GM23338 (cell line): ENCODE measurements at regions not wholly inside any gene's neighbourhood (a gene's known extent, or its start where the extent isn't known, plus 50 kb on each side); places are given as distances from the start of the nearest gene placed in this dataset.

ENCODE experiments used
- ATAC-seq: fragments of 200-7000 bp; cut with Tn5 transposase; 3 replicates; pipeline ENCODE4 v1.9.1; 2020
- DNase-seq: peaks from one replicate; pipeline ENCODE4 v3.0.0-alpha.2; 2015; ENCODE audit warnings: low spot score
- H2AFZ ChIP-seq: fragments of 200-600 bp; sonication (generic); 2 replicates; pipeline ENCODE4 v1.8.0; 2016; ENCODE audit warnings: antibody characterized with exemption, mild to moderate bottlenecking, moderate library complexity
- H3F3A ChIP-seq: fragments of 200-600 bp; sonication (generic); replicated peaks from 2 replicates; pipeline ENCODE4 v1.8.0; 2017; ENCODE audit warnings: antibody characterized with exemption, mixed run types, low read depth
- H3K27ac ChIP-seq: fragments of 200-600 bp; sonication (generic); 2 replicates; pipeline ENCODE4 v1.6.1; 2016; ENCODE audit warnings: low read depth
- H3K27me3 ChIP-seq: fragments of 200-600 bp; sonication (generic); 2 replicates; pipeline ENCODE4 v1.8.0; 2016; ENCODE audit warnings: mild to moderate bottlenecking, mixed run types, moderate library complexity; ENCODE audit not compliant: insufficient read depth
- H3K36me3 ChIP-seq: fragments of 200-600 bp; sonication (generic); 2 replicates; pipeline ENCODE4 v1.8.0; 2016; ENCODE audit warnings: mild to moderate bottlenecking; ENCODE audit not compliant: insufficient read depth
- H3K4me1 ChIP-seq: fragments of 200-600 bp; sonication (generic); 2 replicates; pipeline ENCODE4 v1.8.0; 2016; ENCODE audit warnings: mild to moderate bottlenecking, moderate library complexity; ENCODE audit not compliant: insufficient read depth
- H3K4me2 ChIP-seq: fragments of 200-600 bp; sonication (generic); 2 replicates; pipeline ENCODE4 v1.7.1; 2017; ENCODE audit warnings: mixed run types
- H3K4me3 ChIP-seq: fragments of 200-600 bp; sonication (generic); 2 replicates; pipeline ENCODE4 v1.6.1; 2016; ENCODE audit warnings: mixed run types
- H3K79me2 ChIP-seq: fragments of 200-600 bp; sonication (generic); replicated peaks from 2 replicates; pipeline ENCODE4 v1.8.0; 2017; ENCODE audit warnings: mild to moderate bottlenecking; ENCODE audit not compliant: insufficient read depth
- H3K9me2 ChIP-seq: fragments of 200-600 bp; sonication (generic); 2 replicates; pipeline ENCODE4 v1.8.0; 2017; ENCODE audit not compliant: insufficient read depth
- H4K20me1 ChIP-seq: fragments of 200-600 bp; sonication (generic); replicated peaks from 2 replicates; pipeline ENCODE4 v1.8.0; 2017; ENCODE audit warnings: mild to moderate bottlenecking; ENCODE audit not compliant: insufficient read depth
- H3K27ac Mint-ChIP-seq: 2 replicates; pipeline ENCODE4 v1.8.0; 2020; ENCODE audit warnings: inconsistent platforms, mild to moderate bottlenecking, moderate library complexity, mixed read lengths
- H3K27me3 Mint-ChIP-seq: 3 replicates; pipeline ENCODE4 v1.8.0; 2022; ENCODE audit warnings: low read depth, mild to moderate bottlenecking, moderate library complexity, mixed read lengths, inconsistent platforms; ENCODE audit not compliant: insufficient read depth, poor library complexity
- H3K36me3 Mint-ChIP-seq: 3 replicates; pipeline ENCODE4 v1.8.0; 2021; ENCODE audit warnings: low read depth, mild to moderate bottlenecking, inconsistent platforms, moderate library complexity, mixed read lengths
- H3K4me1 Mint-ChIP-seq: 3 replicates; pipeline ENCODE4 v1.8.0; 2020; ENCODE audit warnings: mild to moderate bottlenecking, inconsistent platforms, mixed read lengths
- H3K4me3 Mint-ChIP-seq: 3 replicates; pipeline ENCODE4 v1.8.0; 2021; ENCODE audit warnings: moderate library complexity, mild to moderate bottlenecking, inconsistent platforms, mixed read lengths
- H3K9me3 Mint-ChIP-seq: 3 replicates; pipeline ENCODE4 v1.8.0; 2020; ENCODE audit warnings: moderate library complexity, mild to moderate bottlenecking, inconsistent platforms, mixed read lengths
- CREB1 ChIP-seq: fragments of 250-450 bp; sonication (Bioruptor Pico); IDR thresholded peaks from 2 replicates; pipeline ENCODE4 v1.5.0; 2020; ENCODE audit warnings: low read depth, mild to moderate bottlenecking, moderate library complexity
- EZH2 ChIP-seq: fragments of 200-600 bp; sonication (generic); IDR thresholded peaks from one replicate; pipeline ENCODE4 v1.8.0; 2017; ENCODE audit warnings: antibody characterized with exemption, mild to moderate bottlenecking, low read depth; ENCODE audit not compliant: unreplicated experiment
- EZH2phosphoT487 ChIP-seq: fragments of 200-600 bp; sonication (generic); IDR thresholded peaks from one replicate; pipeline ENCODE4 v1.8.1; 2018; ENCODE audit warnings: antibody characterized with exemption; ENCODE audit not compliant: unreplicated experiment
- JUNB ChIP-seq: IDR thresholded peaks from one replicate; pipeline ENCODE4 v1.6.1; 2016; ENCODE audit warnings: antibody characterized with exemption; ENCODE audit not compliant: unreplicated experiment
- NANOG ChIP-seq: IDR thresholded peaks from 2 replicates; pipeline ENCODE4 v1.6.1; 2016; ENCODE audit warnings: antibody characterized with exemption, borderline replicate concordance
- POLR2AphosphoS5 ChIP-seq: IDR thresholded peaks from 2 replicates; pipeline ENCODE4 v1.6.1; 2016; ENCODE audit warnings: antibody characterized with exemption, low read depth
- STAT1 ChIP-seq: IDR thresholded peaks from one replicate; pipeline ENCODE4 v1.6.1; 2016; ENCODE audit warnings: antibody characterized with exemption; ENCODE audit not compliant: unreplicated experiment
- ZNF114 ChIP-seq: fragments of 250-450 bp; sonication (Bioruptor Pico); IDR thresholded peaks from 2 replicates; pipeline ENCODE4 v1.5.0; 2020; ENCODE audit warnings: mild to moderate bottlenecking, moderate library complexity
- ZNF331 ChIP-seq: fragments of 250-450 bp; sonication (Bioruptor Pico); IDR thresholded peaks from 2 replicates; pipeline ENCODE4 v1.5.0; 2020; ENCODE audit warnings: low read depth, mild to moderate bottlenecking, moderate library complexity
- TF ChIP-seq, protein P1 (sequence below): fragments of 250-450 bp; sonication (Bioruptor Pico); IDR thresholded peaks from 2 replicates; pipeline ENCODE4 v1.5.0; 2020; ENCODE audit warnings: mild to moderate bottlenecking, moderate library complexity
- TF ChIP-seq, protein P2 (sequence below), 2 experiments: fragments of 200-600 bp in 1 of 2; sonication (generic) in 1 of 2; conservative IDR thresholded peaks; 2 replicates each; pipeline versions ENCODE4 v1.5.1 to v1.6.1; 2016 to 2017; ENCODE audit warnings: antibody characterized with exemption in 2 of 2, low read depth in 2 of 2, mild to moderate bottlenecking in 2 of 2, moderate library complexity in 1 of 2

DNA sequence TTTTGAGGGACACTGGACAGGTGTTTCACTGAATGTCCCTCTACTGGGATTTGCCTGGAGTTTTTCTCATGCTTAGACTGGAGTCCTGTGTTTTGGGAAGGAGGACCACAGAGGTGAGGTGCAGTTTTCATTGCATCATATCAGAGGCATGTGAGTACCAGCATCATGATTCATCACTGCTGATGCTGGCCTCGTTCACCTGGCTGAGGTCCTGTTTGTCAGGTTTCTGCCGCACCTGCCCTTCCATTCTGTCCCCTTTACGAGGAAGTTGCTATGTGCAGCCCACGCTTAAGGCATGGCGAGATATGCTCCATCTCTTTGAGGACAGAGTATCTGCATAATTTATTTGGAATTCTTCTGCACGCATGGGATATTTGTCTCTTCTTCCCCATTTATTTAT, 162.1 kb downstream of the TENT4A start (continued):
- TF ChIP-seq, protein P1, sequence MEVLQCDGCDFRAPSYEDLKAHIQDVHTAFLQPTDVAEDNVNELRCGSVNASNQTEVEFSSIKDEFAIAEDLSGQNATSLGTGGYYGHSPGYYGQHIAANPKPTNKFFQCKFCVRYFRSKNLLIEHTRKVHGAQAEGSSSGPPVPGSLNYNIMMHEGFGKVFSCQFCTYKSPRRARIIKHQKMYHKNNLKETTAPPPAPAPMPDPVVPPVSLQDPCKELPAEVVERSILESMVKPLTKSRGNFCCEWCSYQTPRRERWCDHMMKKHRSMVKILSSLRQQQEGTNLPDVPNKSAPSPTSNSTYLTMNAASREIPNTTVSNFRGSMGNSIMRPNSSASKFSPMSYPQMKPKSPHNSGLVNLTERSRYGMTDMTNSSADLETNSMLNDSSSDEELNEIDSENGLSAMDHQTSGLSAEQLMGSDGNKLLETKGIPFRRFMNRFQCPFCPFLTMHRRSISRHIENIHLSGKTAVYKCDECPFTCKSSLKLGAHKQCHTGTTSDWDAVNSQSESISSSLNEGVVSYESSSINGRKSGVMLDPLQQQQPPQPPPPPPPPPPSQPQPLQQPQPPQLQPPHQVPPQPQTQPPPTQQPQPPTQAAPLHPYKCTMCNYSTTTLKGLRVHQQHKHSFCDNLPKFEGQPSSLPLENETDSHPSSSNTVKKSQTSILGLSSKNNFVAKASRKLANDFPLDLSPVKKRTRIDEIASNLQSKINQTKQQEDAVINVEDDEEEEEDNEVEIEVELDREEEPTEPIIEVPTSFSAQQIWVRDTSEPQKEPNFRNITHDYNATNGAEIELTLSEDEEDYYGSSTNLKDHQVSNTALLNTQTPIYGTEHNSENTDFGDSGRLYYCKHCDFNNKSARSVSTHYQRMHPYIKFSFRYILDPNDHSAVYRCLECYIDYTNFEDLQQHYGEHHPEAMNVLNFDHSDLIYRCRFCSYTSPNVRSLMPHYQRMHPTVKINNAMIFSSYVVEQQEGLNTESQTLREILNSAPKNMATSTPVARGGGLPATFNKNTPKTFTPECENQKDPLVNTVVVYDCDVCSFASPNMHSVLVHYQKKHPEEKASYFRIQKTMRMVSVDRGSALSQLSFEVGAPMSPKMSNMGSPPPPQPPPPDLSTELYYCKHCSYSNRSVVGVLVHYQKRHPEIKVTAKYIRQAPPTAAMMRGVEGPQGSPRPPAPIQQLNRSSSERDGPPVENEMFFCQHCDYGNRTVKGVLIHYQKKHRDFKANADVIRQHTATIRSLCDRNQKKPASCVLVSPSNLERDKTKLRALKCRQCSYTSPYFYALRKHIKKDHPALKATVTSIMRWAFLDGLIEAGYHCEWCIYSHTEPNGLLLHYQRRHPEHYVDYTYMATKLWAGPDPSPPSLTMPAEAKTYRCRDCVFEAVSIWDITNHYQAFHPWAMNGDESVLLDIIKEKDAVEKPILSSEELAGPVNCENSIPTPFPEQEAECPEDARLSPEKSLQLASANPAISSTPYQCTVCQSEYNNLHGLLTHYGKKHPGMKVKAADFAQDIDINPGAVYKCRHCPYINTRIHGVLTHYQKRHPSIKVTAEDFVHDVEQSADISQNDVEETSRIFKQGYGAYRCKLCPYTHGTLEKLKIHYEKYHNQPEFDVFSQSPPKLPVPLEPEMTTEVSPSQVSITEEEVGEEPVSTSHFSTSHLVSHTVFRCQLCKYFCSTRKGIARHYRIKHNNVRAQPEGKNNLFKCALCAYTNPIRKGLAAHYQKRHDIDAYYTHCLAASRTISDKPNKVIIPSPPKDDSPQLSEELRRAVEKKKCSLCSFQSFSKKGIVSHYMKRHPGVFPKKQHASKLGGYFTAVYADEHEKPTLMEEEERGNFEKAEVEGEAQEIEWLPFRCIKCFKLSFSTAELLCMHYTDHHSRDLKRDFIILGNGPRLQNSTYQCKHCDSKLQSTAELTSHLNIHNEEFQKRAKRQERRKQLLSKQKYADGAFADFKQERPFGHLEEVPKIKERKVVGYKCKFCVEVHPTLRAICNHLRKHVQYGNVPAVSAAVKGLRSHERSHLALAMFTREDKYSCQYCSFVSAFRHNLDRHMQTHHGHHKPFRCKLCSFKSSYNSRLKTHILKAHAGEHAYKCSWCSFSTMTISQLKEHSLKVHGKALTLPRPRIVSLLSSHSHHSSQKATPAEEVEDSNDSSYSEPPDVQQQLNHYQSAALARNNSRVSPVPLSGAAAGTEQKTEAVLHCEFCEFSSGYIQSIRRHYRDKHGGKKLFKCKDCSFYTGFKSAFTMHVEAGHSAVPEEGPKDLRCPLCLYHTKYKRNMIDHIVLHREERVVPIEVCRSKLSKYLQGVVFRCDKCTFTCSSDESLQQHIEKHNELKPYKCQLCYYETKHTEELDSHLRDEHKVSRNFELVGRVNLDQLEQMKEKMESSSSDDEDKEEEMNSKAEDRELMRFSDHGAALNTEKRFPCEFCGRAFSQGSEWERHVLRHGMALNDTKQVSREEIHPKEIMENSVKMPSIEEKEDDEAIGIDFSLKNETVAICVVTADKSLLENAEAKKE (CRISPR knock-in tag) = no peak
- TF ChIP-seq EZH2phosphoT487 (no peak), STAT1 (no peak), POLR2AphosphoS5 (no peak)

DNA sequence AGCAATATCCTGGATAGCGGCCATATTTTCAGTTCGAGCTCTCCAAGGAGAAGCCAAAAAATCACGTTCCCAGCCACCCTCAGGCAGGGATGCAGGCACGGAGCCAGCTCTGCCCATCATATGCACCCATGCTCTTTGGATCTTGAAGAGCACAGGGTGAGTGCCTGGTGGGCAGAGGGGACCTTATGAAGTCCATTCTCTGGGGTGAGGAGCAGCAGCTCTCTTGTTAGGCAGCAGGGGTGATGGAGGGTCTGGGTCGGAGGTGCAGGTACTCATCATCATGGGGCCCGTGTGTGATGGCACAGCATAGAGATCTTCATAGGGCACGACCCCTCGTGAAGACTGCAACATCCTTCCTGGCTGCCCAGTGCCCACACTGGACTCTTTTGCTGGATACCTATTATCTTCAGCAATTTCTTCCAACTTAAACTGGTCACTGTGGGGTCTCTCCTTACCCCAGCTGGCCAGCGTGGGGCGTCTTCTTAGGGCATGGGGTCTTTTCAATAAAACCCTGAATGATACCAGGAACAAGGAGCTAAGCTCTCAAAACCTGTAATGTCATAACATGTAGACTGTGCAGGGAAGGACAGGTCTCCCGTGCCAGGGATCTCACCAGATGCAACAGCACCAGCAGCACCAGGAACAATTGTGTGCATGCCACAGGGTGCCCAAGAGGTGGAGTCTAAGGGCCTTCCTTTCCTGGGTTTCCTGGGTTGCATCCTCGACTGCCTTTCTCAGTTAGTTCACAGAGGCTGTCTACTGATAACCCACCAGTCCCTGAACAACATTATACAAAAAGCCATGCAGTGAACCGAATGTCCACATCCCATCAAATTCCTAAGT, 165.0 kb downstream of the TENT4A start:
- no peak for ATAC-seq
- TF ChIP-seq CREB1 (CRISPR knock-in tag) = no peak
- TF ChIP-seq, protein P2, sequence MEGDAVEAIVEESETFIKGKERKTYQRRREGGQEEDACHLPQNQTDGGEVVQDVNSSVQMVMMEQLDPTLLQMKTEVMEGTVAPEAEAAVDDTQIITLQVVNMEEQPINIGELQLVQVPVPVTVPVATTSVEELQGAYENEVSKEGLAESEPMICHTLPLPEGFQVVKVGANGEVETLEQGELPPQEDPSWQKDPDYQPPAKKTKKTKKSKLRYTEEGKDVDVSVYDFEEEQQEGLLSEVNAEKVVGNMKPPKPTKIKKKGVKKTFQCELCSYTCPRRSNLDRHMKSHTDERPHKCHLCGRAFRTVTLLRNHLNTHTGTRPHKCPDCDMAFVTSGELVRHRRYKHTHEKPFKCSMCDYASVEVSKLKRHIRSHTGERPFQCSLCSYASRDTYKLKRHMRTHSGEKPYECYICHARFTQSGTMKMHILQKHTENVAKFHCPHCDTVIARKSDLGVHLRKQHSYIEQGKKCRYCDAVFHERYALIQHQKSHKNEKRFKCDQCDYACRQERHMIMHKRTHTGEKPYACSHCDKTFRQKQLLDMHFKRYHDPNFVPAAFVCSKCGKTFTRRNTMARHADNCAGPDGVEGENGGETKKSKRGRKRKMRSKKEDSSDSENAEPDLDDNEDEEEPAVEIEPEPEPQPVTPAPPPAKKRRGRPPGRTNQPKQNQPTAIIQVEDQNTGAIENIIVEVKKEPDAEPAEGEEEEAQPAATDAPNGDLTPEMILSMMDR (conservative IDR thresholded peaks at IDR 0.05; ENCODE audit: low read depth in 2 of 2) = no peak
- TF ChIP-seq JUNB = no peak
- TF ChIP-seq ZNF331 (CRISPR knock-in tag) = no peak
- no peak for TF ChIP-seq ZNF114 (CRISPR knock-in tag)
- TF ChIP-seq STAT1 = no peak
- TF ChIP-seq NANOG = no peak
- TF ChIP-seq EZH2 = no peak

More for the DNA sequence above, 165.0 kb downstream of the TENT4A start:
- no peaks in the 10 kb centered on the region for H3K36me3 ChIP-seq
- Mint-ChIP-seq H3K4me3 (no peak overlapping the region), H3K27me3 (peaks cover 3% of the 10 kb centered on the region), H3K36me3 (no peaks in the 10 kb centered on the region; the same call in 2 of the 3 replicates), H3K4me1 (no peaks in the 10 kb centered on the region), H3K9me3 (no peaks in the 10 kb centered on the region; the same call in 1 of the 3 replicates), H3K27ac (no peak overlapping the region)
- no peaks in the 10 kb centered on the region for H4K20me1 ChIP-seq
- no peaks in the 10 kb centered on the region for H3F3A ChIP-seq
- no peaks in the 10 kb centered on the region for H3K27me3 ChIP-seq
- H3K79me2 ChIP-seq = no peaks in the 10 kb centered on the region
- no peak for DNase-seq
- no peak overlapping the region for H3K4me2 ChIP-seq
- H3K9me2 ChIP-seq = 0 out of 2 replicates have a peak, but pooled peaks cover 21% of the 10 kb centered on the region
- no peak overlapping the region for H2AFZ ChIP-seq
- H3K27ac ChIP-seq = no peak overlapping the region
- no peaks in the 10 kb centered on the region for H3K4me1 ChIP-seq
- no peak overlapping the region for H3K4me3 ChIP-seq
